ENCODE measurements at regions not wholly inside any gene's neighbourhood (a gene's known extent, or its start where the extent isn't known, plus 50 kb on each side); places are given as distances from the start of the nearest gene placed in this dataset.
A peak's percentile ranks its signal among the peaks of the same experiment; 100 is the strongest.

DNA sequence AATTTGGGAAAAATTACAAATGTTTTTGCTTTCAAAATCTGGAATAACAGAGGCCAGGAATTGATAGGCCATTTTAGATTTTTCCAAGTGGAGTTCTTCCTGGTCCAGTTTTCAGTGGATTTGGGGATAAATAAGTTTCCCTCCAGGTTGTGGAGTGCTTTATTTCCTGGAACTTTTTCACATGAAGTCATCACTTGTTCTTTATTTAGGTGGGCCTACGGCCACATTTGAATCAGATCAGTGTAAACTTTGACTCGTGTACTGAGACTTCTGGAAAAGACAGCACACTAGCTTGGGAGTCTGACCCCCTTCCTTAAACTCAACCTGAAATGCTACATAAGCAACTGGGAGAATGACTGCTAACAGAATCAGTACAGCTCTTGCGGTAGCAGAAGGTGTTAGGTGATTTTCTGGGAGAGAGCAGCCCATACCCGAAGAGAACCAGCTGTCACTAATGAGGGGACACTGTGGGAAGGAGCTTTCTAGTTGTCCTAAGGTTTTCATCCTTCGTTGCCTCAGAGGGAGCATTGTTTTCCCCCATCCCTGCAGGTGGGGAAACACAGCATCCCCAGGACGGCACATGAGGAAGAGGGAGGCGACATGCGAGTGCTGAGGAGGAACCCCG, 235.2 kb upstream of the FAT1 start:
- ChIA-PET CTCF (no interaction called here), POLR2A (ENCODE audit: low non-redundant PET) (no interaction called here)
- H3K4me1 ChIP-seq (ENCODE audit: insufficient read depth, low read length, poor library complexity, severe bottlenecking): no peaks in the 10 kb centered on the region
- no TSS peak for BruUV-seq (replicated peaks)
- H3K27ac ChIP-seq (ENCODE audit: low read depth, low read length, poor library complexity, severe bottlenecking): no peak overlapping the region
- DNase-seq (ENCODE audit: low spot score): no peak
- no peaks in the 10 kb centered on the region for H3K36me3 ChIP-seq (ENCODE audit: insufficient read depth, low read length, poor library complexity, severe bottlenecking)
- H3K27me3 ChIP-seq (replicated peaks; ENCODE audit: insufficient read depth, low read depth, low read length, poor library complexity): peaks cover 12% of the 10 kb centered on the region
- no peaks in the 10 kb centered on the region for H3K9me3 ChIP-seq (ENCODE audit: low read depth, low read length, poor library complexity, severe bottlenecking)
- H3K4me3 ChIP-seq (ENCODE audit: low read depth, low read length, poor library complexity, severe bottlenecking): no peak overlapping the region
- TF ChIP-seq EZH2 (IDR thresholded peaks at IDR 0.05; ENCODE audit: borderline replicate concordance, low read depth, low read length, poor library complexity, severe bottlenecking): no peak
- TF ChIP-seq, protein P1, sequence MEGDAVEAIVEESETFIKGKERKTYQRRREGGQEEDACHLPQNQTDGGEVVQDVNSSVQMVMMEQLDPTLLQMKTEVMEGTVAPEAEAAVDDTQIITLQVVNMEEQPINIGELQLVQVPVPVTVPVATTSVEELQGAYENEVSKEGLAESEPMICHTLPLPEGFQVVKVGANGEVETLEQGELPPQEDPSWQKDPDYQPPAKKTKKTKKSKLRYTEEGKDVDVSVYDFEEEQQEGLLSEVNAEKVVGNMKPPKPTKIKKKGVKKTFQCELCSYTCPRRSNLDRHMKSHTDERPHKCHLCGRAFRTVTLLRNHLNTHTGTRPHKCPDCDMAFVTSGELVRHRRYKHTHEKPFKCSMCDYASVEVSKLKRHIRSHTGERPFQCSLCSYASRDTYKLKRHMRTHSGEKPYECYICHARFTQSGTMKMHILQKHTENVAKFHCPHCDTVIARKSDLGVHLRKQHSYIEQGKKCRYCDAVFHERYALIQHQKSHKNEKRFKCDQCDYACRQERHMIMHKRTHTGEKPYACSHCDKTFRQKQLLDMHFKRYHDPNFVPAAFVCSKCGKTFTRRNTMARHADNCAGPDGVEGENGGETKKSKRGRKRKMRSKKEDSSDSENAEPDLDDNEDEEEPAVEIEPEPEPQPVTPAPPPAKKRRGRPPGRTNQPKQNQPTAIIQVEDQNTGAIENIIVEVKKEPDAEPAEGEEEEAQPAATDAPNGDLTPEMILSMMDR (conservative IDR thresholded peaks at IDR 0.05; ENCODE audit: low read depth, low read length): no peak
- intact Hi-C loops (cut with micrococcal nuclease; ENCODE audit: unreplicated experiment): no loop called here

DNA sequence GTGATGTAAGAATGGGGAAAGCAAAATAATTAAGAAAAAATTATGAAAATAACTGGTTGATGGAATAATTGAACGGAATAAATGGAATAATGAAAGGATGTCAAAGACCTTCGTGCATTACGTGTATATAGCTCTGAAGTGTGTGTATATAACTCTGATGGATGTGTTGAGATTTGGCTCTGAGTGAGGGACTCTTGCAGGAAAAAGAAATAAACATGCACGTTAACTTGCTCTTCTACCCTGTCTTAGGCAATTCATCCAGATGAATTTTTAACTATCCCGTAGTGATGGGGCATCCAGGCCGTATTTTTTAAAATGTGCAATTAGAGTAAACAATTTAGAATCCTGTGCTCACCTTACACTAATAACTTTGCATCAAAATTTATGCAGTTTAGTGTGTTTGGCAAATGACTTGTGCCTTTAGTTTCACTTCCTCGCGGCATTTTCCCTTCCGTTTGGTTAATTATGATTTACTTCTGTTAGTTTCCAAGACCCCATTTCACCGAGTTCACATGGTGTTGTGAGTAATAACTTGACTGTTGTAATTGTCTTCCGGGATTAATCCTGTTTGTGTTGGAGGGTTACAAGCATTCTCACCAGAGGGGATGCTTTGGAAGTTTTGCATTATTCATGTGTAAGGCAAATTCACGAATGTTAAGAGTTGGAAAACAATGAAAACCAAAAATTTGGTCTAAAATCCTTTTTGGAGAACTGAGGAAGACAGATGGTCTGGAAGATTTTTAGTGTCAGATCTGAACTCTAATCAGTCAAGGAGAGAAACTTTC, 256.5 kb upstream of the FAT1 start:
- intact Hi-C loops (cut with micrococcal nuclease; ENCODE audit: unreplicated experiment): no loop called here
- Histone ChIP-seq H3K9me3 (ENCODE audit: low read depth, low read length, poor library complexity, severe bottlenecking) (no peaks in the 10 kb centered on the region), H3K36me3 (ENCODE audit: insufficient read depth, low read length, poor library complexity, severe bottlenecking) (no peaks in the 10 kb centered on the region), H3K27me3 (replicated peaks; ENCODE audit: insufficient read depth, low read depth, low read length, poor library complexity) (peaks cover 12% of the 10 kb centered on the region), H3K27ac (ENCODE audit: low read depth, low read length, poor library complexity, severe bottlenecking) (no peak overlapping the region), H3K4me3 (ENCODE audit: low read depth, low read length, poor library complexity, severe bottlenecking) (peak overlapping the region; percentile 20), H3K4me1 (ENCODE audit: insufficient read depth, low read length, poor library complexity, severe bottlenecking) (peaks cover 17% of the 10 kb centered on the region)
- BruUV-seq (replicated peaks): no TSS peak
- TF ChIP-seq EZH2 (IDR thresholded peaks at IDR 0.05; ENCODE audit: borderline replicate concordance, low read depth, low read length, poor library complexity, severe bottlenecking): no peak
- TF ChIP-seq, protein P1 (conservative IDR thresholded peaks at IDR 0.05; ENCODE audit: low read depth, low read length): no peak
- peak; percentile 75 for DNase-seq (ENCODE audit: low spot score)
- CTCF ChIA-PET: no interaction called here
- POLR2A ChIA-PET (ENCODE audit: low non-redundant PET): no interaction called here

DNA sequence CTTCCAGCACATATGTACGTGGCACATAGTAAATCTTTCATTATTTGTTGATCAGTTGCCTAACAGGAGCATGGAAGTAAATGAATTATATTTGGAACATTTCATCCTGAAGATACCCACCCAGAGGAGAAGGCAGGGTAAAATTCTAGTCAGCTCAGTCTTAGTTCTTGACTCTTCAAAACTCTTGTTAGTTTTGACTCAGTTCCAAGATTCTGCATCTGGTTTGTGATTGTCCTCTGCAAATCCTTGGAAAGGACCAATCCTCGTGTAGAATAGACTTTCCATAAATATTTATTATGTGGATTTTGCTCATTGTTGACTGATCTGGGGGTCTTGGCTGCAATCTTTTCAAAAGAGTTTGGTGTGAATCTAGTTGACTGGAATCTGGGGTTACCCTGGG, 257.5 kb upstream of the FAT1 start:
- Histone ChIP-seq H3K4me3 (ENCODE audit: low read depth, low read length, poor library complexity, severe bottlenecking) (no peak overlapping the region), H3K4me1 (ENCODE audit: insufficient read depth, low read length, poor library complexity, severe bottlenecking) (peaks cover 17% of the 10 kb centered on the region), H3K36me3 (ENCODE audit: insufficient read depth, low read length, poor library complexity, severe bottlenecking) (no peaks in the 10 kb centered on the region), H3K27me3 (replicated peaks; ENCODE audit: insufficient read depth, low read depth, low read length, poor library complexity) (peaks cover 17% of the 10 kb centered on the region), H3K27ac (ENCODE audit: low read depth, low read length, poor library complexity, severe bottlenecking) (no peak overlapping the region), H3K9me3 (ENCODE audit: low read depth, low read length, poor library complexity, severe bottlenecking) (no peaks in the 10 kb centered on the region)
- peak; percentile 20 for DNase-seq (ENCODE audit: low spot score)
- BruUV-seq (replicated peaks): no TSS peak
- POLR2A ChIA-PET (ENCODE audit: low non-redundant PET): interaction anchor here (0.8 kb wide), 1 partner anchor 499 kb away, joined by 5 read pairs; no protein-coding TSS in a partner anchor
- no peak for TF ChIP-seq EZH2 (IDR thresholded peaks at IDR 0.05; ENCODE audit: borderline replicate concordance, low read depth, low read length, poor library complexity, severe bottlenecking)
- TF ChIP-seq, protein P1 (conservative IDR thresholded peaks at IDR 0.05; ENCODE audit: low read depth, low read length): no peak
- intact Hi-C loops (cut with micrococcal nuclease; ENCODE audit: unreplicated experiment): no loop called here
- CTCF ChIA-PET: interaction anchor here (0.6 kb wide), 1 partner anchor 347 kb away, joined by 3 read pairs; no protein-coding TSS in a partner anchor

Data from A673 (cell line).